ENCODE measurements at regions not wholly inside any gene's neighbourhood (a gene's known extent, or its start where the extent isn't known, plus 50 kb on each side); places are given as distances from the start of the nearest gene placed in this dataset.

DNA sequence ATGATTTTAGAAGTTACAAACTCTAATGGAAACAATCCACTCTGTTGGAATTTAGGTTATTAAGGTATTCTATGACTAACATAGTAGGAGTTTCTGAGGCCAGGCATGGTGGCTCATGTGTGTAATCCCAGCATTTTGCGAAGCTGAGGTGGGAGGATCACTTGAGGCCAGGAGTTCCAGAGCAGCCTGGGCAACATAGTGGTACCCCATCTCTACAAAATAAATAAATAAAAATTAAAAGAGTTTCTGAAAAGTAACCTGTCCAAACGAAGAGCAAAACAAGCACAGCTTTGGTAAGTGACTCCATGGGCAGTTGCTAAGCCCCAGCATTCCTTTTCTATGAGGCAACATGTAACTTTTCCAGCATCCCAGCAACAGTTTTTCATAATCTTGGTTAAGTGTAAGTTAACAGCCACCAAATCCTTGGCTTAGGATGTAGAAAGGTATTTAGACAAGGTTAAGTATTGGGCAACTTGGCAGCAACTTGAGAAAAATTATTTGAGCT is 86.3 kb downstream of the SOX4 start:
- peaks cover 79% of the 10 kb centered on the region for H3K36me3 ChIP-seq (ENCODE audit: insufficient read depth, low read length)
- no peaks in the 10 kb centered on the region for H3K9me2 ChIP-seq (replicated peaks; ENCODE audit: low read depth, low read length)
- TF ChIP-seq, protein P1, sequence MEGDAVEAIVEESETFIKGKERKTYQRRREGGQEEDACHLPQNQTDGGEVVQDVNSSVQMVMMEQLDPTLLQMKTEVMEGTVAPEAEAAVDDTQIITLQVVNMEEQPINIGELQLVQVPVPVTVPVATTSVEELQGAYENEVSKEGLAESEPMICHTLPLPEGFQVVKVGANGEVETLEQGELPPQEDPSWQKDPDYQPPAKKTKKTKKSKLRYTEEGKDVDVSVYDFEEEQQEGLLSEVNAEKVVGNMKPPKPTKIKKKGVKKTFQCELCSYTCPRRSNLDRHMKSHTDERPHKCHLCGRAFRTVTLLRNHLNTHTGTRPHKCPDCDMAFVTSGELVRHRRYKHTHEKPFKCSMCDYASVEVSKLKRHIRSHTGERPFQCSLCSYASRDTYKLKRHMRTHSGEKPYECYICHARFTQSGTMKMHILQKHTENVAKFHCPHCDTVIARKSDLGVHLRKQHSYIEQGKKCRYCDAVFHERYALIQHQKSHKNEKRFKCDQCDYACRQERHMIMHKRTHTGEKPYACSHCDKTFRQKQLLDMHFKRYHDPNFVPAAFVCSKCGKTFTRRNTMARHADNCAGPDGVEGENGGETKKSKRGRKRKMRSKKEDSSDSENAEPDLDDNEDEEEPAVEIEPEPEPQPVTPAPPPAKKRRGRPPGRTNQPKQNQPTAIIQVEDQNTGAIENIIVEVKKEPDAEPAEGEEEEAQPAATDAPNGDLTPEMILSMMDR (conservative IDR thresholded peaks at IDR 0.05; ENCODE audit: low read length) = no peak
- no peak for TF ChIP-seq EZH2phosphoT487 (IDR thresholded peaks at IDR 0.05; ENCODE audit: borderline replicate concordance)
- H3F3A ChIP-seq (ENCODE audit: low read depth) = no peaks in the 10 kb centered on the region
- H4K20me1 ChIP-seq (ENCODE audit: insufficient read depth, low read length, poor library complexity, severe bottlenecking) = peaks cover 92% of the 10 kb centered on the region
- H3K4me2 ChIP-seq (ENCODE audit: low read depth, low read length, poor library complexity, severe bottlenecking) = peak overlapping the region; percentile 71
- peaks cover 99% of the 10 kb centered on the region for H3K79me2 ChIP-seq (ENCODE audit: insufficient read depth, low read length)
- peak overlapping the region; percentile 40 for H3K9ac ChIP-seq (ENCODE audit: low read depth, low read length, poor library complexity, severe bottlenecking)
- H3K9me3 ChIP-seq (ENCODE audit: insufficient read depth, low read depth, low read length) = no peaks in the 10 kb centered on the region
- H2AFZ ChIP-seq (ENCODE audit: low read length) = no peak overlapping the region
- H3K27me3 ChIP-seq (ENCODE audit: insufficient read depth, low read length, poor library complexity, severe bottlenecking) = no peaks in the 10 kb centered on the region
- peak overlapping the region; percentile 46 for H3K4me3 ChIP-seq (ENCODE audit: low read length, poor library complexity, severe bottlenecking)
- peaks cover 59% of the 10 kb centered on the region for H3K4me1 ChIP-seq (ENCODE audit: insufficient read depth, low read length, poor library complexity, severe bottlenecking)

DNA sequence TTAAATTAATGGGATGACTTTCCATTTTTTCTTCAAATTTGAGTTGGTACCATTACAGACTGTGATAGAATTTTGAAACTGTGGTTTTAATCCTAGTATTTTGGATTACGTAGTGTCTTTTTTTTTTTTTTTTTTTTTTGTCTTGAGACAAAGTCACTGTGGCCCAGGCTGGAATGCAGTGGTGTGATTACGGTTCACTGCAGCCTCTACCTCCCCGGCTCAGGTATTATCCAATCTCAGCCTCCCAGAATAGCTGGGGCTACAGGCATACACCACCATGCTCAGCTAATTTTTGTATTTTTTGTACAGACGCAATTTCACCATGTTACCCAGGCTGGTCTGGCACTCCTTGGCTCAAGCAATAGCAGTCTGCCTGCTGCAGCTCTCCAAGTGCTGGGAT is 87.1 kb downstream of the SOX4 start:
- Histone ChIP-seq H3F3A (ENCODE audit: low read depth) (no peaks in the 10 kb centered on the region), H3K9me3 (ENCODE audit: insufficient read depth, low read depth, low read length) (no peaks in the 10 kb centered on the region), H3K4me1 (ENCODE audit: insufficient read depth, low read length, poor library complexity, severe bottlenecking) (peaks cover 63% of the 10 kb centered on the region), H3K9ac (ENCODE audit: low read depth, low read length, poor library complexity, severe bottlenecking) (no peak overlapping the region), H3K79me2 (ENCODE audit: insufficient read depth, low read length) (peaks cover 100% of the 10 kb centered on the region), H3K4me2 (ENCODE audit: low read depth, low read length, poor library complexity, severe bottlenecking) (peak overlapping the region; percentile 71), H3K4me3 (ENCODE audit: low read length, poor library complexity, severe bottlenecking) (peak overlapping the region; percentile 46), H2AFZ (ENCODE audit: low read length) (no peak overlapping the region), H3K9me2 (replicated peaks; ENCODE audit: low read depth, low read length) (no peaks in the 10 kb centered on the region), H4K20me1 (ENCODE audit: insufficient read depth, low read length, poor library complexity, severe bottlenecking) (peaks cover 95% of the 10 kb centered on the region), H3K36me3 (ENCODE audit: insufficient read depth, low read length) (peaks cover 83% of the 10 kb centered on the region), H3K27me3 (ENCODE audit: insufficient read depth, low read length, poor library complexity, severe bottlenecking) (no peaks in the 10 kb centered on the region)
- TF ChIP-seq EZH2phosphoT487 (IDR thresholded peaks at IDR 0.05; ENCODE audit: borderline replicate concordance) = no peak
- TF ChIP-seq, protein P1 (conservative IDR thresholded peaks at IDR 0.05; ENCODE audit: low read length) = no peak

DNA sequence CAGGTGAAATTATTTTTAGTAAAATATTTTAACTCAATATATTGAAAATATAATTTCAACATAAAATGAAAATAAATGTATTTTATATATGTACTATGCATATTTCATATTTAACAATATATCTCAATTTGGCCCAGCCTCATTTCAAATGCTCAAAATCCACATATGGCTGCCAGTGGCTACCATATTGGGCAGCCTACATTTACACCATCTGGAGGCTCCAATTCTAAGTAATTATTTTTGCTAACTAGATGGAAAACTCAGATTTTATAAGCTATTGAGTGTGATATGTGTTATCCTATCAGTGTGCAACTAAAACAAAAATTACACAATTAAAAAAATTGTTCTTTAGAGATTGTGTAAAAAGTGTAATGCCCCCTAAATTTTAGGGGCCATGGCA is 96.9 kb downstream of the SOX4 start:
- Histone ChIP-seq H3K4me3 (ENCODE audit: low read length, poor library complexity, severe bottlenecking) (no peak overlapping the region), H4K20me1 (ENCODE audit: insufficient read depth, low read length, poor library complexity, severe bottlenecking) (peaks cover 96% of the 10 kb centered on the region), H3F3A (ENCODE audit: low read depth) (0 out of 2 replicates have a peak, but pooled peaks cover 3% of the 10 kb centered on the region), H3K4me2 (ENCODE audit: low read depth, low read length, poor library complexity, severe bottlenecking) (peak overlapping the region; percentile 11), H2AFZ (ENCODE audit: low read length) (no peak overlapping the region), H3K79me2 (ENCODE audit: insufficient read depth, low read length) (peaks cover 100% of the 10 kb centered on the region), H3K9ac (ENCODE audit: low read depth, low read length, poor library complexity, severe bottlenecking) (no peak overlapping the region), H3K36me3 (ENCODE audit: insufficient read depth, low read length) (peaks cover 76% of the 10 kb centered on the region), H3K9me2 (replicated peaks; ENCODE audit: low read depth, low read length) (no peaks in the 10 kb centered on the region), H3K4me1 (ENCODE audit: insufficient read depth, low read length, poor library complexity, severe bottlenecking) (peaks cover 30% of the 10 kb centered on the region), H3K9me3 (ENCODE audit: insufficient read depth, low read depth, low read length) (no peaks in the 10 kb centered on the region), H3K27me3 (ENCODE audit: insufficient read depth, low read length, poor library complexity, severe bottlenecking) (no peaks in the 10 kb centered on the region)
- no peak for TF ChIP-seq EZH2phosphoT487 (IDR thresholded peaks at IDR 0.05; ENCODE audit: borderline replicate concordance)
- TF ChIP-seq, protein P1 (conservative IDR thresholded peaks at IDR 0.05; ENCODE audit: low read length) = no peak

Measured in Loucy (cell line).